DND-41 (cell line): ENCODE measurements at regions not wholly inside any gene's neighbourhood (a gene's known extent, or its start where the extent isn't known, plus 50 kb on each side); places are given as distances from the start of the nearest gene placed in this dataset.

Experiments
- ATAC-seq: fragments of 200-7000 bp; cut with Tn5 transposase; 3 replicates; pipeline ENCODE4 v1.9.1; 2021; ENCODE audit warnings: low read depth; ENCODE audit not compliant: insufficient read depth
- DNase-seq: peaks from one replicate; pipeline ENCODE4 v3.0.0-alpha.2; 2020
- H2AFZ ChIP-seq: 2 replicates; pipeline ENCODE4 v1.6.0; 2012; ENCODE audit warnings: low read depth, low read length
- H3K27ac ChIP-seq: 2 replicates; pipeline ENCODE4 v1.5.1; 2012; ENCODE audit warnings: low read length, inconsistent platforms
- H3K27me3 ChIP-seq: fragments of 200-600 bp; sonication (generic); 2 replicates; pipeline ENCODE4 v1.6.0; 2012; ENCODE audit warnings: low read length, mild to moderate bottlenecking, inconsistent platforms; ENCODE audit not compliant: insufficient read depth, poor library complexity
- H3K36me3 ChIP-seq: 2 replicates; pipeline ENCODE4 v1.5.1; 2012; ENCODE audit warnings: low read length, inconsistent platforms; ENCODE audit not compliant: insufficient read depth
- H3K4me1 ChIP-seq: 2 replicates; pipeline ENCODE4 v1.5.1; 2012; ENCODE audit warnings: mild to moderate bottlenecking, low read length; ENCODE audit not compliant: insufficient read depth
- H3K4me2 ChIP-seq: 2 replicates; pipeline ENCODE4 v1.6.0; 2012; ENCODE audit warnings: mild to moderate bottlenecking, moderate library complexity, low read length, inconsistent platforms; ENCODE audit not compliant: insufficient read depth
- H3K4me3 ChIP-seq, 2 experiments: fragments of 200-600 bp in 1 of 2; shearing (Covaris generic) in 1 of 2; 2 replicates each; pipeline ENCODE4 v1.5.1; 2012 to 2016; ENCODE audit warnings: inconsistent platforms in 2 of 2, low read length in 2 of 2, mild to moderate bottlenecking in 2 of 2, low read depth in 1 of 2, moderate library complexity in 1 of 2
- H3K79me2 ChIP-seq: 2 replicates; pipeline ENCODE4 v1.6.0; 2012; ENCODE audit warnings: low read length, inconsistent platforms; ENCODE audit not compliant: insufficient read depth
- H3K9ac ChIP-seq: 2 replicates; pipeline ENCODE4 v1.6.0; 2012; ENCODE audit warnings: low read depth, mild to moderate bottlenecking, inconsistent platforms, low read length, moderate library complexity
- H3K9me3 ChIP-seq: 2 replicates; pipeline ENCODE4 v1.5.1; 2012; ENCODE audit warnings: low read length, moderate library complexity, mild to moderate bottlenecking, inconsistent platforms; ENCODE audit not compliant: insufficient read depth, severe bottlenecking
- H4K20me1 ChIP-seq: 2 replicates; pipeline ENCODE4 v1.6.0; 2012; ENCODE audit warnings: low read length; ENCODE audit not compliant: insufficient read depth
- CTCF ChIP-seq: IDR thresholded peaks from 2 replicates; pipeline ENCODE4 v1.5.1; 2012; ENCODE audit warnings: borderline replicate concordance, low read length, moderate library complexity, mild to moderate bottlenecking; ENCODE audit not compliant: poor library complexity, severe bottlenecking; ENCODE audit errors: extremely low read depth
- EZH2 ChIP-seq: IDR thresholded peaks from 3 replicates; pipeline ENCODE4 v1.6.1; 2012; ENCODE audit warnings: borderline replicate concordance, low read depth, mild to moderate bottlenecking, moderate library complexity, low read length, inconsistent platforms; ENCODE audit not compliant: severe bottlenecking

- H4K20me1 ChIP-seq: no peaks in the 10 kb centered on the region; the same call in 1 of the 2 replicates
- H3K27me3 ChIP-seq: peaks cover 4% of the 10 kb centered on the region
- TF ChIP-seq CTCF (no peak), EZH2 (no peak)
- ATAC-seq (no peak), DNase-seq (no peak)
- H3K79me2 ChIP-seq: no peaks in the 10 kb centered on the region
- H3K9me3 ChIP-seq: no peaks in the 10 kb centered on the region
- H3K9ac ChIP-seq: no peak overlapping the region
- no peak overlapping the region for H3K27ac ChIP-seq
- H3K4me3 ChIP-seq: no peak overlapping the region
- no peak overlapping the region for H3K4me2 ChIP-seq
- H3K4me1 ChIP-seq: no peaks in the 10 kb centered on the region
- H2AFZ ChIP-seq: no peak overlapping the region
- no peaks in the 10 kb centered on the region for H3K36me3 ChIP-seq
Observed at GRCh38 chr22:27502327-27502726, 299.2 kb downstream of the MN1 start.

DNA sequence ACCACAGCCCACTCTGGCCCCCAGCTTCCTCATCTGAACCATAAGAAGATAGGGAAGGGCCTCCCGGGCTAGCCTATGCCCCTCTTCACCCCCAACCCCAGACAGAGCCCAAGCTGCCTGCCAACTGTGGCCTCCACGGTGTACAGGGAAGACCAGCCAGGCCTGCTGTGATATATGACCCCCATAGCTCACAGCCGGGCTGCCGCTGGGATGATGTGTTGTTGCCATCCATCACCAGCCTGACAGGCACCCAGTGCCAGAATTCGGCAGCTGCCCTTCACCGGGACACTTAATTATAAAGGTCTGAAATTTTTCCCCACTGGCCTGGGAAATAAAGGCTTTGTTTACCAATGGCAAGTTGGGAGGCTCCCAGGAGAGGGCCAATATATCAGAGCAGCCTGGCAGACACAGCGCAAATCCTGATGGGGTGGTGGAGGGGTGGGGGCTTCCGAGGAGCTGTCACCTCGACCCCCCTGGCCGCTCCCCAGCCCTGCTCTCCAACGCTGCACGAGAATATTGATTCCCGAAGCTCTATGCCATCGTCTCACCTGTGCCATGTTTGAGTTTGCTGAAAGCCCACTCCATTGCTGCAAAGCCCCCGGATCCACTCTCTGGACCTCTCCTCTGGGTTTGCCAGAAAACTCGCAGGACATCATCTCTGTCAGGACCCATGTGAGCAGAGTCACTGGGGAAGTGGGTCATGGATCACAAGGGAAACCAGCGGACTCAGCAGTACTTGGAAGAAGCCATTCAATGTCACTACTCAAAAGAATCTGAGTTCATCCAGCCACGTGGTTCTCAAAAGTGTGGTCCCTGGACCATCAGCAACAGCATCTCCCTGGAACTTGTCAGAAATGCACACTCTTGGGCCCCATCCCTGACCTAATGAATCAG is 296.9 kb downstream of the MN1 start:
- H4K20me1 ChIP-seq: no peaks in the 10 kb centered on the region; the same call in 1 of the 2 replicates
- no peak overlapping the region for H3K9ac ChIP-seq
- DNase-seq (no peak), ATAC-seq (no peak)
- peaks cover 4% of the 10 kb centered on the region for H3K27me3 ChIP-seq
- no peak overlapping the region for H3K4me3 ChIP-seq
- no peaks in the 10 kb centered on the region for H3K36me3 ChIP-seq
- no peaks in the 10 kb centered on the region for H3K4me1 ChIP-seq
- no peak for TF ChIP-seq EZH2
- no peak for TF ChIP-seq CTCF
- no peak overlapping the region for H3K27ac ChIP-seq
- no peaks in the 10 kb centered on the region for H3K9me3 ChIP-seq
- no peak overlapping the region for H2AFZ ChIP-seq
- H3K4me2 ChIP-seq: no peak overlapping the region
- no peaks in the 10 kb centered on the region for H3K79me2 ChIP-seq

- H3K4me1 ChIP-seq: no peaks in the 10 kb centered on the region
- no peak overlapping the region for H3K27ac ChIP-seq
- no peaks in the 10 kb centered on the region for H4K20me1 ChIP-seq
- TF ChIP-seq CTCF (no peak), EZH2 (no peak)
- no peak for ATAC-seq
- H3K27me3 ChIP-seq: peaks cover 4% of the 10 kb centered on the region
- no peak for DNase-seq
- H3K9ac ChIP-seq: no peak overlapping the region
- no peaks in the 10 kb centered on the region for H3K9me3 ChIP-seq
- H3K79me2 ChIP-seq: no peaks in the 10 kb centered on the region
- H3K4me3 ChIP-seq: no peak overlapping the region
- H3K4me2 ChIP-seq: no peak overlapping the region
- no peaks in the 10 kb centered on the region for H3K36me3 ChIP-seq
- no peak overlapping the region for H2AFZ ChIP-seq
Observed at GRCh38 chr22:27507111-27507611, 294.4 kb downstream of the MN1 start.
